A673 (cell line): ENCODE measurements at regions not wholly inside any gene's neighbourhood (a gene's known extent, or its start where the extent isn't known, plus 50 kb on each side); places are given as distances from the start of the nearest gene placed in this dataset.

ENCODE experiments used
- CTCF ChIP-seq: fragments of 300-800, 200-600 bp; sonication (generic); conservative IDR thresholded peaks from 2 replicates; pipeline ENCODE4 v1.5.1; 2017; ENCODE audit warnings: low read depth, mild to moderate bottlenecking, antibody characterized with exemption, low read length, moderate library complexity, mixed read lengths
- EZH2 ChIP-seq: fragments of 200-600 bp; sonication (generic); IDR thresholded peaks from 2 replicates; pipeline ENCODE4 v1.6.1; 2017; ENCODE audit warnings: borderline replicate concordance, low read depth, mild to moderate bottlenecking, mixed read lengths, antibody characterized with exemption, low read length; ENCODE audit not compliant: poor library complexity, severe bottlenecking

GRCh38 chr7:106788637-106789036 is 76.4 kb upstream of the PIK3CG start:
- TF ChIP-seq CTCF (no peak), EZH2 (no peak)
